BJ (cell line): ENCODE measurements at regions not wholly inside any gene's neighbourhood (a gene's known extent, or its start where the extent isn't known, plus 50 kb on each side); places are given as distances from the start of the nearest gene placed in this dataset.

ENCODE experiments used
- CTCF ChIA-PET: fragments of 350-600 bp; formaldehyde crosslinking; extraction: SDS; loops from one replicate; lab custom pipeline; 2021; ENCODE audit warnings: antibody characterized with exemption, inconsistent platforms; lab: Yijun Ruan, JAX
- POLR2A ChIA-PET: fragments of 300-600 bp; sonication (Branson Sonifier 250); formaldehyde crosslinking; extraction: SDS; loops from one replicate; lab custom pipeline; 2021; ENCODE audit warnings: antibody characterized with exemption; lab: Charles Lee
- DNase-seq: peaks from one replicate; pipeline ENCODE4 v3.0.0-alpha.2; 2011; ENCODE audit warnings: low read depth
- H3K27me3 ChIP-seq: 2 replicates; pipeline ENCODE4 v1.6.0; 2011; ENCODE audit warnings: low read length; ENCODE audit not compliant: control insufficient read depth, insufficient read depth
- H3K36me3 ChIP-seq: 2 replicates; pipeline ENCODE4 v1.5.1; 2011; ENCODE audit warnings: low read length; ENCODE audit not compliant: control insufficient read depth, insufficient read depth
- H3K4me3 ChIP-seq: 2 replicates; pipeline ENCODE4 v1.5.1; 2011; ENCODE audit warnings: low read depth, mild to moderate bottlenecking, control low read depth, low read length
- TF ChIP-seq, protein P1 (sequence below): IDR thresholded peaks from 2 replicates; pipeline ENCODE4 v1.5.1; 2011; ENCODE audit warnings: low read depth, mild to moderate bottlenecking, control low read depth, inconsistent platforms, low read length, moderate library complexity; ENCODE audit not compliant: insufficient read depth

- TF ChIP-seq, protein P1, sequence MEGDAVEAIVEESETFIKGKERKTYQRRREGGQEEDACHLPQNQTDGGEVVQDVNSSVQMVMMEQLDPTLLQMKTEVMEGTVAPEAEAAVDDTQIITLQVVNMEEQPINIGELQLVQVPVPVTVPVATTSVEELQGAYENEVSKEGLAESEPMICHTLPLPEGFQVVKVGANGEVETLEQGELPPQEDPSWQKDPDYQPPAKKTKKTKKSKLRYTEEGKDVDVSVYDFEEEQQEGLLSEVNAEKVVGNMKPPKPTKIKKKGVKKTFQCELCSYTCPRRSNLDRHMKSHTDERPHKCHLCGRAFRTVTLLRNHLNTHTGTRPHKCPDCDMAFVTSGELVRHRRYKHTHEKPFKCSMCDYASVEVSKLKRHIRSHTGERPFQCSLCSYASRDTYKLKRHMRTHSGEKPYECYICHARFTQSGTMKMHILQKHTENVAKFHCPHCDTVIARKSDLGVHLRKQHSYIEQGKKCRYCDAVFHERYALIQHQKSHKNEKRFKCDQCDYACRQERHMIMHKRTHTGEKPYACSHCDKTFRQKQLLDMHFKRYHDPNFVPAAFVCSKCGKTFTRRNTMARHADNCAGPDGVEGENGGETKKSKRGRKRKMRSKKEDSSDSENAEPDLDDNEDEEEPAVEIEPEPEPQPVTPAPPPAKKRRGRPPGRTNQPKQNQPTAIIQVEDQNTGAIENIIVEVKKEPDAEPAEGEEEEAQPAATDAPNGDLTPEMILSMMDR: no peak
- Histone ChIP-seq H3K4me3 (no peak overlapping the region), H3K36me3 (no peaks in the 10 kb centered on the region), H3K27me3 (no peaks in the 10 kb centered on the region)
- peak; percentile 46 for DNase-seq
- ChIA-PET CTCF (interaction anchor here (0.6 kb wide), 1 partner anchor 31 kb away, joined by 3 read pairs; no protein-coding TSS in a partner anchor), POLR2A (interaction anchor here (0.7 kb wide), 1 partner anchor 477 kb away, joined by 3 read pairs; no protein-coding TSS in a partner anchor)
These were observed 153.3 kb upstream of the RUNX1 start for GRCh38 chr21:35202431-35202830.

- Histone ChIP-seq H3K4me3 (no peak overlapping the region), H3K36me3 (no peaks in the 10 kb centered on the region), H3K27me3 (no peaks in the 10 kb centered on the region)
- DNase-seq: no peak
- TF ChIP-seq, protein P1: no peak
- ChIA-PET CTCF (interaction anchor here (0.6 kb wide), 1 partner anchor 30 kb away, joined by 3 read pairs; no protein-coding TSS in a partner anchor), POLR2A (no interaction called here)
These were observed 152.7 kb upstream of the RUNX1 start for GRCh38 chr21:35201799-35202198.

GRCh38 chr21:35201288-35201687 is 152.2 kb upstream of the RUNX1 start:
- TF ChIP-seq, protein P1: no peak
- ChIA-PET POLR2A (no interaction called here), CTCF (no interaction called here)
- H3K4me3 ChIP-seq: no peak overlapping the region
- DNase-seq: no peak
- no peaks in the 10 kb centered on the region for H3K36me3 ChIP-seq
- H3K27me3 ChIP-seq: no peaks in the 10 kb centered on the region

- Histone ChIP-seq H3K27me3 (no peaks in the 10 kb centered on the region), H3K4me3 (no peak overlapping the region), H3K36me3 (no peaks in the 10 kb centered on the region)
- no peak for DNase-seq
- POLR2A ChIA-PET: interaction anchor here (0.7 kb wide), 1 partner anchor 11 kb away, joined by 3 read pairs; no protein-coding TSS in a partner anchor
- TF ChIP-seq, protein P1: no peak
- CTCF ChIA-PET: interaction anchor here (1.7 kb wide), 1 partner anchor 10 kb away, joined by 5 read pairs; no protein-coding TSS in a partner anchor
These were observed 150.6 kb upstream of the RUNX1 start for GRCh38 chr21:35199733-35200015.

- ChIA-PET CTCF (interaction anchor here (1.7 kb wide), 1 partner anchor 9 kb away, joined by 5 read pairs; no protein-coding TSS in a partner anchor), POLR2A (interaction anchor here (0.7 kb wide), 1 partner anchor 10 kb away, joined by 3 read pairs; no protein-coding TSS in a partner anchor)
- Histone ChIP-seq H3K36me3 (no peaks in the 10 kb centered on the region), H3K27me3 (no peaks in the 10 kb centered on the region), H3K4me3 (no peak overlapping the region)
- TF ChIP-seq, protein P1: no peak
- no peak for DNase-seq
These were observed 150.1 kb upstream of the RUNX1 start for GRCh38 chr21:35198982-35199732.
